ENCODE measurements at regions not wholly inside any gene's neighbourhood (a gene's known extent, or its start where the extent isn't known, plus 50 kb on each side); places are given as distances from the start of the nearest gene placed in this dataset.

DNA sequence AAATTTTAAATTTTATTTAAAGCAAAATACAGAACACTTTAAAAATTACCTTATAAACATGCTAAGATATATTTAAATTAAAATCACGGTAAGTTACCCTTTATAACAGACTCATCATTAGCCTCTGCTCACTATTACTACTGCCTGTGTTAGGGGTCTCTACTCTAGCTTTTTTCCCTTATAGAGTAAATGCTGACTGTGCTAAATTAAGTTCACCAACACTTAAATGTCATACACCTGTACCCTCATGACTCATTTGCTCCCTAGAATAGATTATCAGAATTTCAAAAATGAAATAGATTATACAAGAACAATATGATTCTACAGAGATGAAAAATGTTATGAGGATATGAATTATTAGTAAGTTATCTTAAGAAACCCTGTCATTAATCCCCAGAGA is 131.1 kb upstream of the INPP4B start:
- TF ChIP-seq ZBTB7A (IDR thresholded peaks at IDR 0.05; ENCODE audit: low read depth) = no peak
- TF ChIP-seq FOXM1 (IDR thresholded peaks at IDR 0.05; ENCODE audit: borderline replicate concordance, low read depth) = no peak
- TF ChIP-seq EGR1 (IDR thresholded peaks at IDR 0.05) = no peak
- no peak for TF ChIP-seq RAD21 (IDR thresholded peaks at IDR 0.05; ENCODE audit: low read depth)
- no peak for TF ChIP-seq YY1 (IDR thresholded peaks at IDR 0.05; ENCODE audit: low read depth)
- TF ChIP-seq TCF12 (IDR thresholded peaks at IDR 0.05; ENCODE audit: low read depth) = no peak
- no peak for TF ChIP-seq CREB1 (IDR thresholded peaks at IDR 0.05; ENCODE audit: low read depth)
- TF ChIP-seq REST (IDR thresholded peaks at IDR 0.05; ENCODE audit: low read depth) = no peak
- no peak for TF ChIP-seq TEAD4 (IDR thresholded peaks at IDR 0.05)
- no peak for TF ChIP-seq TAF1 (IDR thresholded peaks at IDR 0.05; ENCODE audit: low read depth)
- TF ChIP-seq, protein P1, sequence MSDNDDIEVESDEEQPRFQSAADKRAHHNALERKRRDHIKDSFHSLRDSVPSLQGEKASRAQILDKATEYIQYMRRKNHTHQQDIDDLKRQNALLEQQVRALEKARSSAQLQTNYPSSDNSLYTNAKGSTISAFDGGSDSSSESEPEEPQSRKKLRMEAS (IDR thresholded peaks at IDR 0.05) = no peak
- TF ChIP-seq CEBPB (IDR thresholded peaks at IDR 0.05) = no peak
- TF ChIP-seq EP300 (IDR thresholded peaks at IDR 0.05; ENCODE audit: borderline replicate concordance) = no peak
- no peak for TF ChIP-seq USF1 (IDR thresholded peaks at IDR 0.05)
- TF ChIP-seq NFIC (IDR thresholded peaks at IDR 0.05) = no peak

DNA sequence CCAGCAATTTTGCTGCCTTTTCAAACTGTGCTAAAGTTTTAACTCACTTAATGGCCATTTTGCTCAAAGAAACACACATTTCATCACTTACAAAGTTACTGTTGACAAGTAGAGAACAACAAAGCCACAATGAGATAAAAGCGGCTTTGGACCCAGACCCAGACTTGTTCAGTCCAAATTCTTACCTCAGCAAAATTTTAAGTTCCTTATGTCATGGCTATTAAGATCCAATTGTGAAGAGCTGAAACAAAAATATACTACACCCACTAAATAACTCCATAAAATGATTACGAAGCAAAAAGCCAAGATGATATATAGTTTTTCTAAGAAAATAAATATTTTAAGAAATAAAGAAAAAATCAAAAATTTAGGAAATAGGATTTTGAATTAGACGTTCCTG is 137.0 kb upstream of the INPP4B start:
- TF ChIP-seq NFIC (IDR thresholded peaks at IDR 0.05) = no peak
- no peak for TF ChIP-seq CEBPB (IDR thresholded peaks at IDR 0.05)
- no peak for TF ChIP-seq CREB1 (IDR thresholded peaks at IDR 0.05; ENCODE audit: low read depth)
- TF ChIP-seq FOXM1 (IDR thresholded peaks at IDR 0.05; ENCODE audit: borderline replicate concordance, low read depth) = no peak
- TF ChIP-seq TCF12 (IDR thresholded peaks at IDR 0.05; ENCODE audit: low read depth) = no peak
- no peak for TF ChIP-seq YY1 (IDR thresholded peaks at IDR 0.05; ENCODE audit: low read depth)

DNA sequence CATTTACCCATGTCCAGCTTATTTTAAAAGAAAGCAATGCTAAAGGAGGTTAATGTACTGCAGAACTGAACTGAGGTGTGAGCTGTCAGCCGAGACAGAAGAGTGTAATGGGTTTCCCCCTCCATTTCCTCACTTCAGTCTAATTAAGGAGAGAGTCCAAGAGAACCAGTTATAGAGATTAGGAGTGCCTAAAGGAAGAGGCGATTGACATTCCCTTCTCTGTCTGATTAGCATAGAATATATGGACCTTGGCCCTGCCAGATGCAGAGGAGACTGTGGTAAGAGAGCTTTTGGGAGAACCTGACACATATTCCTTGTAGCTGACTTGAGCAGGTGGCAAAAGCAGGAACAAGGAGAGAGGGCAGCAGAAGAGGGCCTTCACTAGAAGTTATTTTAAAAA is 137.5 kb upstream of the INPP4B start:
- TF ChIP-seq TCF12 (IDR thresholded peaks at IDR 0.05; ENCODE audit: low read depth) (no peak), EGR1 (IDR thresholded peaks at IDR 0.05) (no peak), ZBTB7A (IDR thresholded peaks at IDR 0.05; ENCODE audit: low read depth) (no peak), FOXM1 (IDR thresholded peaks at IDR 0.05; ENCODE audit: borderline replicate concordance, low read depth) (no peak), REST (IDR thresholded peaks at IDR 0.05; ENCODE audit: low read depth) (no peak)
- TF ChIP-seq, protein P1 (IDR thresholded peaks at IDR 0.05) = no peak

- TF ChIP-seq TCF12 (IDR thresholded peaks at IDR 0.05; ENCODE audit: low read depth) (peak; percentile 96), USF1 (IDR thresholded peaks at IDR 0.05) (no peak; the same call in 1 of the 2 replicates), TEAD4 (IDR thresholded peaks at IDR 0.05) (peak; percentile 90), CREB1 (IDR thresholded peaks at IDR 0.05; ENCODE audit: low read depth) (0 out of 2 replicates have a peak, but pooled peaks have one; percentile 9), YY1 (IDR thresholded peaks at IDR 0.05; ENCODE audit: low read depth) (no peak), ZBTB7A (IDR thresholded peaks at IDR 0.05; ENCODE audit: low read depth) (no peak), EP300 (IDR thresholded peaks at IDR 0.05; ENCODE audit: borderline replicate concordance) (peak; percentile 98), TAF1 (IDR thresholded peaks at IDR 0.05; ENCODE audit: low read depth) (no peak), NFIC (IDR thresholded peaks at IDR 0.05) (peak; percentile 91), FOXM1 (IDR thresholded peaks at IDR 0.05; ENCODE audit: borderline replicate concordance, low read depth) (peak; percentile 90), RAD21 (IDR thresholded peaks at IDR 0.05; ENCODE audit: low read depth) (peak; percentile 69), CEBPB (IDR thresholded peaks at IDR 0.05) (peak; percentile 57; the same call in 1 of the 2 replicates), REST (IDR thresholded peaks at IDR 0.05; ENCODE audit: low read depth) (no peak; the same call in 1 of the 2 replicates), EGR1 (IDR thresholded peaks at IDR 0.05) (no peak)
- TF ChIP-seq, protein P1 (IDR thresholded peaks at IDR 0.05) = 0 out of 2 replicates have a peak, but pooled peaks have one; percentile 36
Measured at GRCh38 chr4:142984871-142985585, 138.9 kb upstream of the INPP4B start.
